ENCODE measurements at regions not wholly inside any gene's neighbourhood (a gene's known extent, or its start where the extent isn't known, plus 50 kb on each side); places are given as distances from the start of the nearest gene placed in this dataset.

DNA sequence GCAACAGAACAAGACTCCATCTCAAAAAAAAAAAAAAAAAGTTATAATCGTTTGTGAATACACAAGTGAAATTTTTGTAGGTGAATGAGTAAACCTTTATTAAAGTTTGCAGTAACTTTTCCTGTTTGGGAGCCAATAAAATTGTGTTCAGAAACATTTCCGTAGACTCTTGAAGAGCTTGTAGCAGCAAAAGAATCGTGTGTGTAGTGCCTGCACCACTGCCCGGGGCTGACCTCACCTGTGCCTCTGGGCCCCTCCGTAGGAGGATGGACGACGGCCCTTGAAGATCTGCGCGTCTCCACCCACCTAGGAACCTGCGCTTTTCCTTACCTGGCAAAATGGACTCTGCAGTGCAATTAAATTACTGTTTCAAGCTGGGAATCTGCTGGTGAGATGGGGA lies 366.0 kb downstream of the THBS2 start:
- intact Hi-C loops (cut with DNase I; ENCODE audit: low total_unique reads) = no loop called here
- no peak for DNase-seq (ENCODE audit: low spot score in 2 of 2)
- TF ChIP-seq CTCF (IDR thresholded peaks at IDR 0.05) (no peak), POLR2A (IDR thresholded peaks at IDR 0.05) (no peak)
- 85 to 88% methylated on average over 10 of the region's 10 CpGs for WGBS, 2 donors
- H3K4me3 ChIP-seq (ENCODE audit: low read depth, poor library complexity, severe bottlenecking) = no peak overlapping the region

DNA sequence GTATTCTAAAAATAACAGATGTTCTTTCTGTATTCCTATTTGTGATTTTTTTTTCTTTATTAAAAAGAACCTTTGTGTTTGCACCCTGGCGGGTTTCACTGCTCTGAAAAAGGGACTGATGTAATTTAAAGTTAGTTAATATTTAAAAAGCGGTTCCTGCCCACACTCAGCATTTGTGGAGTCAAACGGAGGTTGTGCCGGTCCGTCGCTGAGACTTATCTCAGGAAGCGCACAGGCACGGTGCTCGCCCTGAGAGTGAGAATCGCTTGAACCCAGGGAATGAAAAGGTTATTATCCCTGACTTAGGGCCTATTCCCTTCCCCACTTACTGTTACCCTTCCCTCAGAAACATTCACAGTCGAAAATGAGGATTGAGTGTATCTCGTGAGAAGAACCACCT lies 366.7 kb downstream of the THBS2 start:
- DNase-seq (ENCODE audit: low spot score in 2 of 2) = no peak
- no peak overlapping the region for H3K4me3 ChIP-seq (ENCODE audit: low read depth, poor library complexity, severe bottlenecking)
- intact Hi-C loops (cut with DNase I; ENCODE audit: low total_unique reads) = no loop called here
- TF ChIP-seq CTCF (IDR thresholded peaks at IDR 0.05) (no peak), POLR2A (IDR thresholded peaks at IDR 0.05) (no peak)
- WGBS, 2 donors = 88 to 93% methylated on average over 12 of the region's 12 CpGs

GRCh38 chr6:168885751-168886742 lies 367.6 kb downstream of the THBS2 start:
- intact Hi-C loops (cut with DNase I; ENCODE audit: low total_unique reads) = loop anchor here (2.0 kb wide), 1 partner anchor 515 kb away; no protein-coding TSS in a partner anchor
- TF ChIP-seq POLR2A (IDR thresholded peaks at IDR 0.05) (no peak), CTCF (IDR thresholded peaks at IDR 0.05) (no peak)
- WGBS, 2 donors = 80 to 89% methylated on average over 51 of the region's 51 CpGs
- no peak overlapping the region for H3K4me3 ChIP-seq (ENCODE audit: low read depth, poor library complexity, severe bottlenecking)
- no peak for DNase-seq (ENCODE audit: low spot score in 2 of 2)

GRCh38 chr6:168885196-168885595 lies 368.4 kb downstream of the THBS2 start:
- H3K4me3 ChIP-seq (ENCODE audit: low read depth, poor library complexity, severe bottlenecking) = no peak overlapping the region
- TF ChIP-seq POLR2A (IDR thresholded peaks at IDR 0.05) (no peak), CTCF (IDR thresholded peaks at IDR 0.05) (no peak)
- DNase-seq (ENCODE audit: low spot score in 2 of 2) = no peak
- intact Hi-C loops (cut with DNase I; ENCODE audit: low total_unique reads) = loop anchor here (2.0 kb wide), 1 partner anchor 514 kb away; no protein-coding TSS in a partner anchor
- WGBS, 2 donors = 87 to 90% methylated on average over 8 to 9 of the region's 9 CpGs

- TF ChIP-seq CTCF (IDR thresholded peaks at IDR 0.05) (peak in 1 of 3 donors; percentile 70), POLR2A (IDR thresholded peaks at IDR 0.05) (no peak)
- WGBS, 2 donors = 16 to 22% methylated on average over 24 to 37 of the region's 37 CpGs
- intact Hi-C loops (cut with DNase I; ENCODE audit: low total_unique reads) = loop anchor here (2.0 kb wide), 1 partner anchor 514 kb away; no protein-coding TSS in a partner anchor
- no peak overlapping the region for H3K4me3 ChIP-seq (ENCODE audit: low read depth, poor library complexity, severe bottlenecking)
- DNase-seq (ENCODE audit: low spot score in 2 of 2) = peak; percentile 43 to 95
Observed at GRCh38 chr6:168884646-168885086, 369.0 kb downstream of the THBS2 start.
